Right forelimb (tissue), 1 donor: ENCODE measurements at regions not wholly inside any gene's neighbourhood (a gene's known extent, or its start where the extent isn't known, plus 50 kb on each side); places are given as distances from the start of the nearest gene placed in this dataset.
"Not testable (repeated sequence)": the region's sequence is repeated elsewhere in the genome, so short reads cannot be mapped to it uniquely, and the experiment has no call there.

Experiments used
- DNase-seq: peaks from one replicate; pipeline ENCODE4 v3.0.0-alpha.2; 2018

DNA sequence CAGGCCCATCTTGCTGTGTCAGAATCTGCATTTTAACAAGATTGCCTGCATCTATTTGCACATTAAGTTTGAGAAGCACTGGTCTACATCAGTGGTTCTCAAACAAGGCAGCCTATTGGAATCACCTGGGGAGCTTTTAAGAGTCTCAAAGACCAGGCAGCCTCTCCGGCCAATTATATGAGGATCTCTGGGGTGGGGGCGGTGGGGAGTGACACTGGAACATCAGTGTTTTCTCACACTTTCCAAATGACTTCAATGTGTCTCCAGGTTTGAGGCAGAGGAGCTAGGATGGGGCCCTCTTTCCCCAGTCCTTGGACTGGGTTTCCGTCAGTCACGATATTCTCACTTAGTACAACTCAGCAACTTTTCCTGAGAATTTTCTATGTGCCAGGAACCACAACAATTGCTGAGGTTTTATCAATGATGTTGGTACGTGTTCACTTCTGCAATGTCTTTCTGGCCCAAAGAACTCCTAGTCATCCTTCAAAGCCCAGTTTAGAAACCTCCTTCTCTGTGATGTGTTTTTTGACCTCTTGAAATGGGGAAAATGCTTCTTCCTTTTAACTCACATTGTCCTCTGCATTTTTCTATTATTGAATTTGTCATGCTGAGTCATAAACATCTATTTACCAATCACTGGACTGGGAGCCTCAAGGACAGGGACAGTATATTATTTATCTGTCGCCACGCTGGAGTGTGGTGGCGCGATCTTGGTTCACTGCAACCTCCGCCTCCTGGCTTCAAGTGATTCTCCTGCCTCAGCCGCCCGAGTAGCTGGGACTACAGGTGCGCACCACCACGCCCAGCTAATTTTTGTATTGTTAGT lies 130.9 kb downstream of the MYCN start:
- DNase-seq = no peak

GRCh38 chr2:16070648-16070971 lies 130.3 kb downstream of the MYCN start:
- no peak for DNase-seq

DNA sequence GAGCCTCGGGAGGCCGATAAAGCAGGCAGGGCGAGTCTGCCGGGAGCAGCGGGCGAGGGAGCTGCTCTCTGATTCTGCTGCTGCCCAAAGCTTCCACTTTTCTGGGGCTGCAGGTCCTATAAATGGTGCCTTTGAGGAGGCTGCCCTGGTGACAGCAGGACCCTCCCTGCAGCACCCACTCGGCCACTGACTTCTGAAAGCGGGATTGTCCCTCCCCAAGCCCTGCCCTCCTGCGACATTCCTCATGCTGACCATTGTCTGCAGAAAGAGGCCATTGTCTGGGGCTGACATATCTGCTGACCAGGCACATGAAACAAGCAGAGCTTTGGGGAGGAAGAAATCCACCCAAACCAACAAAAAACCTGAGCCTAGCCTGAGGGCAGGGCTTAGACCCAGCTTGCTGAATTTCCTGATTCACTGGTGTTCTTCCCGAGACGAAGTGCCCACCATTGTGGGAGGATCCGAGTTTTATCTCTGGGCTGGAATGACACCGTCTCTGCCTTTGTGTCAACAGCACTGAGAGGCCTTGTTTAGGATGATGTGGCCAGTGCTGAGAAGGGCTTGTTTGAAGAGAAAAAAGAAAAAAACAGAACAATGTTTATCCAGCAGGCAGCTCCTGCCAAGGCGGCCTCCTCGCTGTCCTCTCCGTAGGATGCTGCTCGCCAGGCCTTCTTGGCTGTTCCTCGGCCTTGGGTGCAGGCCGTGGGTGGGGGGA lies 129.7 kb downstream of the MYCN start:
- DNase-seq = no peak

DNA sequence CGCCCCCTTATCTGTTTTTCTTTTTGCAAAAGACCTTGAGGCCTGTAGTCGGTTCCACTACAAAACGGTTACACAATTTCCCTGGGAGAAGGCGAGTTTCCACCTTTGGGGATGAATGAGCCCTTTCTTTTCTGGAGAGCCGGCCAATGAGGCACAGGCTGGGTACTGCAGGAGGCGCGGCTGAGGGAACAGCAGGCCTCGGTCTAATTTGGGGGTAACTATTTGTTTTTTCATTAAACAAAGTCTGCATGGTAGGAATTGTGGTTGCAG lies 129.2 kb downstream of the MYCN start:
- no peak for DNase-seq

GRCh38 chr2:16068552-16068940 lies 128.2 kb downstream of the MYCN start:
- no peak for DNase-seq

- DNase-seq = no peak
Observed at GRCh38 chr2:16067866-16068551, 127.7 kb downstream of the MYCN start.

DNA sequence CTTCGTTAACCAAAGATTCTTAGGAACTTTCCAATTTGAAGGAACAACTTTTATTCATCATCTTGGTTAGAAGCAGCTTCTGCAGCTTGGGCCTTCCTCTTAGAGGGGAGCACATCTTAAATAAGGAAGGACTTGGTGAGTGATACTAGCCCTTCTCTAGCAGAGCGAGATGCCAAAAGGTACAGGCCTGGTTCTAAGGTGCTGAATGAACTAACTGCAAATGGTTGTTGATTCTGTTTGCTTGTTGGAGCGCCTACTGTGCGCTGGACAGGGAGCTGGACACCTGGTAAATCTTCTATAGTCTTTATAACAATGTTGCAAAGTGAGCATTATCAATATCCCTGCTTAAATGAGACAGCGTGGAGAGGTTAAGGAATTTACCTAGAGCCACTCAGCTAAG lies 127.1 kb downstream of the MYCN start:
- DNase-seq = no peak

DNA sequence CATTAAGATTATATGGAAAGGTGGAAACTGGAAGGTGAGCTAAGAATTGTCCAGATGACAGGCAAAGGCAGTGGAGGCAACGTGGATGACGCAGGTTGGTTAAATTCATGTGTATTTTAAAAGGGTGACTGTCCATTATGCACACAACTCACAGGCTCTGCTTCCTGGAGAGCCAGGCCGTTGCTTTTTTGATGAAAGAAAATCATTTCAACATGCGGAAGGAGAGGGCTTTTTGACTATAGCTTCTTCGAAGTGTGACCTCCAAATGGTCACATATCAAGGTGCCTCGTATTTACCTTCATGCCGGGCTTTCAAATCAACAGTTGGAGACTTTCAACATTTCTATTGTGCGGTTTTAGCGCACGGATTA lies 126.7 kb downstream of the MYCN start:
- no peak for DNase-seq

GRCh38 chr2:16066261-16067036 lies 126.1 kb downstream of the MYCN start:
- DNase-seq = no peak

GRCh38 chr2:16065272-16066069 lies 125.1 kb downstream of the MYCN start:
- not testable (repeated sequence) for DNase-seq

GRCh38 chr2:16064745-16065144 lies 124.4 kb downstream of the MYCN start:
- DNase-seq = no peak

DNA sequence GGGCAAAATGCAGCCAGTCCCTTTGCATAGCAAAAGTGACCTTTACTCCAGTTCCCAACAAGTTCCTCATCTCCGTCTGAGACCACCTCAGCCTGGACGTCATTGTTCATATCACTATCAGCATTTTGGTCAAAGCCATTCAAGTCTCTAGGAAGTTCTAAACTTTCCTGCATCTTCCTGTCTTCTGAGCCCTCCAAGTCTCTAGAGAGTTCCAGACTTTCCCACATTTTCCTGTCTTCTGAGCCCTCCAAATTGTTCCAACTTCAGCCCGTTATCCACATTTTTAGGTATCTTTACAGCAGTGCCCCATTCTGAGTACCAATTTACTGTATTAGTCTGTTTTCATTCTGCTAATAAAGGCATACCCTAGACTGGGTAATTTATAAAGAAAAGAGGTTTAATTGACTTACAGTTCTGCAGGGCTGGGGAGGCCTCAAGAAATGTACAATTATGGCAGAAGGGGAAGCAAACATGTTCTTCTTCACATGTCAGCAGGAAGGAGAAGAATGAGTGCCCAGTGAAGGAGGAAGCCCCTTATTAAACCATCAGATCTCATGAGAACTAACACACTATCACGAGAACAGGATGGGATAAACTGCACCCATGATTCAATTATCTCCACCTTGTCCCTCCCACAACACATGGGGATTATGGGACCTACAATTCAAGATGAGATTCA lies 123.7 kb downstream of the MYCN start:
- DNase-seq = no peak

DNA sequence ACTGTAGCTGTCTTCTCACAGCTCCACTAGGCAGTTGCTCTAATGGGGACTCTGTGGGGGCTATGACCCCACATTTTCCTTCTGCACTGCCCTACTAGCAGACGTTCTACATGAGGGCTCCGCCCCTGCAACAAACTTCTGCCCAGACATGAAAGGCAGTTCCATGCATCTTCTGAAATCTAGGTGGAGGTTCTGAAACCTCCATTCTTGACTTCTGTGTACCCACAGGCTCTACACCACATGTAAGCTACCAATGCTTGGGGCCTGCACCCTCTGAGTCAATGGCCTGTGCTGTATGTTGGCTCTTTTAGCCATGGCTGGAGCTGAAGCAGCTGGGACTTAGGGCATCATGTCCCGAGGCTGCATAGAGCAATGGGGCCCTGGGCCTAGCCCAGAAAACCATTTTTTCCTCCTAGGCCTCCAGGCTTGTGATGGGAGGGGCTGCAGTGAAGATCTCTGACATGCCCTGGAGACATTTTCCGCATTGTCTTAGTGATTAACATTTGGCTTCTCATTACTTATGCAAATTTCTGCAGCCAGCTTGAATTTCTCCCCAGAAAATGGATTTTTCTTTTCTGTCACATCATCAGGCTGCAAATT lies 123.0 kb downstream of the MYCN start:
- no peak for DNase-seq

DNA sequence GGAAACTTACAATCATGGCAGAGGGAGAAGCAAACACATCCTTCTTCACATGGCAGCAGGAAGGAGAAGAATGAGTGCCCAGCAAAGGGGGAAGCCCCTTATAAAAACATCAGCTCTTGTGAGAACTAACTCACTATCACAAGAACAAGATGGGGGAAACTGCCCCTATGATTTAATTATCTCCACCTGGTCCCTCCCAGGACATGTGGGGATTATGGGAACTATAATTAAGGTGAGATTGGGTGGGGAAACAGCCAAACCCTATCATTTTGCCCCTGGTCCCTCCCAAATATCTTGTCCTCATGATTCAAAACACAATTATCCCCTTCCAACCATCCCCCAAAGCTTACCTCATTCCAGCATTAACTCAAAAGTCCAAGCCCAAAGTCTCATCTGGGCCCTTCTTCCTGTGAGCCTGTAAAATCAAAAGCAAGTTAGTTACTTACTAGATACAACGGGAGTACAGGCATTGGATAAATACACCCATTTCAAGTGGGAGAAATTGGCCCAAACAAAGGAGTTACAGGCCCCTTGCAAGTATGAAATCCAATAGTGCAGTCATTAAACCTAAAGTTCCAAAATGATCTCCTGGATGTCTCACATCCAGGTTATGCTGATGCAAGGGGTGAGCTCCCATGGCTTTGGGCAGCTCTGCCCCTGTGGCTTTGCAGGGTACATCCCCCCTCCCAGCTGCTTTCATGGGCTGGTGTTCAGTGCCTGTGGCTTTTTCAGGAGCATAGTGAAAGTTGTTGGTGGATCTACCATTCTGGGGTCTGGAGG lies 122.3 kb downstream of the MYCN start:
- DNase-seq = no peak

DNA sequence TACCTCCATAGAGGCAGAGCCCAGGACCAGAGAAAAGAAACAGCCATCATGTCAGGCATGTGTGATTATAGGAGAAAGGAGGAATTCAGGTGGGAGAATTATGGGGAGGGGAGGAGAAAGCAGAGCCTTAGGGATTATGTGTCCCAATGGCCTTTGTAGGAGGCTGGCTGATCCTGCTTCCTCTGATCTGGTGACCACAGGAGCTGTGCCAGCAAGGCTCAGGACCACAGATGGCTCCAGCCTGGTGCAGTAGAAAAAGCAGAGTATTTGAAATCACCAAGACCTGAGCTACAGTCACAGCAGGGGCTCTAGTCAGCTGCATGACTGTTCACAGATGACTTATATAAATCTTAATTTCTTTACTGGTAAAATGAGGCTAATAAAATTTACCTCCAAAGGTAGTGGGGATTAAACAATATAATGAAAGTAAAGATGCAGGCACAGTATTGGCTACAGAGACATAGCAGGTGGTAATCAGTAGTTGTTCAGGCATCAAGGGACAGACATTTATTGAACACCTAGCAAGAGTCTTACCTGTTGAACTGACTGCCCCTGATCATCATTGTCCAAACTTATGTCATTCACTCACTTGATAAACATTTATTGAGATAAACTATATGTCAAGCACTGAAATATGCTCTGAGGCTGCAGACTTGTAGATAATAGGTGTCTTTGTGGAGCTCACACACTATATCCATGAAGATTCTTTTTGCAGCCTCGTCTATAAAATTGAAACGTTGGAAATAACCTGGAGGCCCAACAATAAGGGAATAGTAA lies 121.3 kb downstream of the MYCN start:
- no peak for DNase-seq

GRCh38 chr2:16060936-16061338 lies 120.6 kb downstream of the MYCN start:
- DNase-seq = no peak

DNA sequence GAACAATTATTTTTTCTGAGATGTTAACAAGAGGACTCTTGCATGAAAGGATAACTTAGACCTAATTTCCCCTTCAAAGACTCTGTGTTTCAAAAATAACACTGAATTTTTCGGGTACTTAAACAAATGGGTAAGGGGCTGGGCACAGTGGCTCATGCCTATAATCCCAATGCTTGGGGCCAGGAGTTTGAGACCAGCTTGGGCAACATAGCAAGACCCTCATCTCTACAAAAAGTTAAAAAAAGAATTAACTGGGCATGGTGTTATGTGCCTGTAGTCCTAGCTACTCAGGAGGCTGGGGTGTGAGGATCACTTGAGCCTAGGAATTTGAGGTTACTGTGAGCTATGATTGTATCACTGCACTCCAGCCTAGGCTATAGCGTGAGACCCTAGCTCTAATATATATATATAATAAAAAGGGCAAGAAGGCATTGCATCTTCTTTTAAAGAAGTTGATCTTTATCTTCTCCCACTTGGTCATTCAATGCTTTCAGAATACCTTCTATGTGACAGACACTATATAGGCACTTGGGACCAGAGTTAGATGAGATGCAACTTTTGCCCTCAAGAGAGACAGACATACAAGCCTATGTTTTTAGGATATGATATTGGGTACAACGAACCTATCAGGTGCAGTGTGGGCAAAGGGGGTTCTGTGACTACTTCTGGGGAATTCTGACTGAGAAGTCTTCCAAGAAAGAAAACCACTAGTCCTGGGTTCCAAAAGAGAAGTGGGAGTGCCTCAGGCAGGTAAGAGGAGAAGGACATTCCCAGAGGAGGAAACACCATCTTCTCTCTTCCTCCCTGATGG lies 120.0 kb downstream of the MYCN start:
- no peak for DNase-seq

GRCh38 chr2:16059393-16060016 lies 119.2 kb downstream of the MYCN start:
- DNase-seq = no peak
